OCI-M1 (cell line): ENCODE measurements at regions not wholly inside any gene's neighbourhood (a gene's known extent, or its start where the extent isn't known, plus 50 kb on each side); places are given as distances from the start of the nearest gene placed in this dataset.
A peak's percentile ranks its signal among the peaks of the same experiment; 100 is the strongest.
"Not testable (repeated sequence)": the region's sequence is repeated elsewhere in the genome, so short reads cannot be mapped to it uniquely, and the experiment has no call there.

ENCODE experiments used
- DNase-seq: peaks from one replicate; lab custom pipeline; 2025; lab: John Stamatoyannopoulos, UW

- DNase-seq = no peak
These were observed 56.0 kb upstream of the PRSS3 start for GRCh38 chr9:33739398-33739797.

- DNase-seq = no peak
These were observed 55.3 kb upstream of the PRSS3 start for GRCh38 chr9:33740075-33740474.

GRCh38 chr9:33740958-33741357 is 54.4 kb upstream of the PRSS3 start:
- DNase-seq = not testable (repeated sequence)

GRCh38 chr9:33742051-33742450 is 53.3 kb upstream of the PRSS3 start:
- no peak for DNase-seq

GRCh38 chr9:33742519-33742918 is 52.8 kb upstream of the PRSS3 start:
- peak; percentile 68 for DNase-seq
